A673 (cell line): ENCODE measurements at regions not wholly inside any gene's neighbourhood (a gene's known extent, or its start where the extent isn't known, plus 50 kb on each side); places are given as distances from the start of the nearest gene placed in this dataset.

Experiments used
- BruUV-seq: library from RNA; stranded (reverse); fragments of 400-500 nt; replicated peaks from 2 replicates; lab custom pipeline; 2021; lab: Mats Ljungman, UMichigan
- CTCF ChIA-PET: fragments of 300-600 bp; sonication (Branson Sonifier 250); formaldehyde crosslinking; loops from one replicate; lab custom pipeline; 2022; ENCODE audit warnings: antibody characterized with exemption; lab: Charles Lee
- POLR2A ChIA-PET: fragments of 300-600 bp; sonication (Branson Sonifier 250); formaldehyde crosslinking; loops from one replicate; lab custom pipeline; 2022; ENCODE audit warnings: antibody characterized with exemption; ENCODE audit not compliant: low non-redundant PET; lab: Charles Lee
- DNase-seq: peaks from one replicate; pipeline ENCODE4 v3.0.0-alpha.2; 2015; ENCODE audit warnings: low spot score
- H3K27ac ChIP-seq: fragments of 200-600 bp; sonication (generic); 2 replicates; pipeline ENCODE4 v1.5.1; 2016; ENCODE audit warnings: mixed run types, low read depth, mild to moderate bottlenecking, mixed read lengths, antibody characterized with exemption, low read length; ENCODE audit not compliant: poor library complexity, severe bottlenecking
- H3K27me3 ChIP-seq: fragments of 200-600 bp; sonication (generic); replicated peaks from 2 replicates; pipeline ENCODE4 v1.6.1; 2017; ENCODE audit warnings: mixed run types, low read depth, mild to moderate bottlenecking, mixed read lengths, antibody characterized with exemption, low read length; ENCODE audit not compliant: insufficient read depth, poor library complexity
- H3K36me3 ChIP-seq: fragments of 200-600 bp; sonication (generic); 2 replicates; pipeline ENCODE4 v1.6.1; 2016; ENCODE audit warnings: mixed run types, mild to moderate bottlenecking, mixed read lengths, antibody characterized with exemption, low read length; ENCODE audit not compliant: insufficient read depth, poor library complexity, severe bottlenecking
- H3K4me1 ChIP-seq: fragments of 200-600 bp; sonication (generic); 2 replicates; pipeline ENCODE4 v1.6.1; 2017; ENCODE audit warnings: mixed run types, mild to moderate bottlenecking, mixed read lengths, antibody characterized with exemption, low read length; ENCODE audit not compliant: insufficient read depth, poor library complexity, severe bottlenecking
- H3K4me3 ChIP-seq: fragments of 200-600 bp; sonication (generic); 2 replicates; pipeline ENCODE4 v1.5.1; 2016; ENCODE audit warnings: low read depth, mixed run types, mild to moderate bottlenecking, mixed read lengths, low read length; ENCODE audit not compliant: poor library complexity, severe bottlenecking
- H3K9me3 ChIP-seq: fragments of 200-600 bp; sonication (generic); 2 replicates; pipeline ENCODE4 v1.6.1; 2016; ENCODE audit warnings: mixed run types, low read depth, mild to moderate bottlenecking, mixed read lengths, antibody characterized with exemption, low read length; ENCODE audit not compliant: poor library complexity, severe bottlenecking
- EZH2 ChIP-seq: fragments of 200-600 bp; sonication (generic); IDR thresholded peaks from 2 replicates; pipeline ENCODE4 v1.6.1; 2017; ENCODE audit warnings: borderline replicate concordance, low read depth, mild to moderate bottlenecking, mixed read lengths, antibody characterized with exemption, low read length; ENCODE audit not compliant: poor library complexity, severe bottlenecking
- intact Hi-C: fragments of 100-400 bp; cut with micrococcal nuclease; formaldehyde crosslinking; loops from one replicate; pipeline ENCODE4 v1.10.0; 2022; ENCODE audit not compliant: unreplicated experiment
- TF ChIP-seq, protein P1 (sequence below): fragments of 300-800, 200-600 bp; sonication (generic); conservative IDR thresholded peaks from 2 replicates; pipeline ENCODE4 v1.5.1; 2017; ENCODE audit warnings: low read depth, mild to moderate bottlenecking, antibody characterized with exemption, low read length, moderate library complexity, mixed read lengths

- no peaks in the 10 kb centered on the region for H3K9me3 ChIP-seq
- H3K27ac ChIP-seq, result no peak overlapping the region
- H3K4me3 ChIP-seq, result no peak overlapping the region
- no peak for DNase-seq
- no peak for TF ChIP-seq EZH2
- TF ChIP-seq, protein P1, sequence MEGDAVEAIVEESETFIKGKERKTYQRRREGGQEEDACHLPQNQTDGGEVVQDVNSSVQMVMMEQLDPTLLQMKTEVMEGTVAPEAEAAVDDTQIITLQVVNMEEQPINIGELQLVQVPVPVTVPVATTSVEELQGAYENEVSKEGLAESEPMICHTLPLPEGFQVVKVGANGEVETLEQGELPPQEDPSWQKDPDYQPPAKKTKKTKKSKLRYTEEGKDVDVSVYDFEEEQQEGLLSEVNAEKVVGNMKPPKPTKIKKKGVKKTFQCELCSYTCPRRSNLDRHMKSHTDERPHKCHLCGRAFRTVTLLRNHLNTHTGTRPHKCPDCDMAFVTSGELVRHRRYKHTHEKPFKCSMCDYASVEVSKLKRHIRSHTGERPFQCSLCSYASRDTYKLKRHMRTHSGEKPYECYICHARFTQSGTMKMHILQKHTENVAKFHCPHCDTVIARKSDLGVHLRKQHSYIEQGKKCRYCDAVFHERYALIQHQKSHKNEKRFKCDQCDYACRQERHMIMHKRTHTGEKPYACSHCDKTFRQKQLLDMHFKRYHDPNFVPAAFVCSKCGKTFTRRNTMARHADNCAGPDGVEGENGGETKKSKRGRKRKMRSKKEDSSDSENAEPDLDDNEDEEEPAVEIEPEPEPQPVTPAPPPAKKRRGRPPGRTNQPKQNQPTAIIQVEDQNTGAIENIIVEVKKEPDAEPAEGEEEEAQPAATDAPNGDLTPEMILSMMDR, result no peak
- peaks cover 7% of the 10 kb centered on the region for H3K27me3 ChIP-seq
- no peaks in the 10 kb centered on the region for H3K36me3 ChIP-seq
- intact Hi-C loops, result no loop called here
- ChIA-PET CTCF (no interaction called here), POLR2A (no interaction called here)
- peaks cover 4% of the 10 kb centered on the region for H3K4me1 ChIP-seq
- BruUV-seq, result no TSS peak
Observed at GRCh38 chr11:119910650-119911049, 181.7 kb upstream of the NECTIN1 start.

GRCh38 chr11:119910051-119910450 is 181.1 kb upstream of the NECTIN1 start:
- Histone ChIP-seq H3K4me1 (peaks cover 4% of the 10 kb centered on the region), H3K27me3 (peaks cover 7% of the 10 kb centered on the region), H3K27ac (no peak overlapping the region), H3K9me3 (no peaks in the 10 kb centered on the region), H3K4me3 (no peak overlapping the region), H3K36me3 (no peaks in the 10 kb centered on the region)
- no peak for DNase-seq
- ChIA-PET POLR2A (no interaction called here), CTCF (no interaction called here)
- intact Hi-C loops, result no loop called here
- BruUV-seq, result no TSS peak
- TF ChIP-seq, protein P1, result no peak
- TF ChIP-seq EZH2, result no peak

DNA sequence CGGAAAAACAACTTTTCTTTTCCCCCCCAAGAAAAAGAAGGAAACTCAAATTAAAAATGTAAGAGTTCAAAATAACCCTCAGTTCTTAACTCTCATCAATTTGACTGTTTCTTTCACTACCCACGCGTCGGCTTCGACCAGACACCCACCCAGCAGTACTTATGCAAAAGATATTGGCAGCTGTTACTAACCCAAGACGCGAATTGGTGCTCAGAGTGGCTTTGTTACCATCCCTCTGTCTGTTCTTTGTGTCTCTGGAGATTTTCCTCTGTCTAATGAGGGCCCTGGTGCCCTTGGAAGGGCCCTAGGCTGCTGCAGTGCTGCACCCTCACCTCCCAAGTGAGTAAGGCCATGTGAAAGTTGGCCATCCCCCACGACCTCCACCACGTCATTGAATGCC is 180.5 kb upstream of the NECTIN1 start:
- peaks cover 4% of the 10 kb centered on the region for H3K4me1 ChIP-seq
- no peak overlapping the region for H3K27ac ChIP-seq
- no peak overlapping the region for H3K4me3 ChIP-seq
- ChIA-PET CTCF (no interaction called here), POLR2A (no interaction called here)
- H3K36me3 ChIP-seq, result no peaks in the 10 kb centered on the region
- no peak for DNase-seq
- H3K27me3 ChIP-seq, result peaks cover 7% of the 10 kb centered on the region
- H3K9me3 ChIP-seq, result no peaks in the 10 kb centered on the region
- BruUV-seq, result no TSS peak
- TF ChIP-seq EZH2, result no peak
- TF ChIP-seq, protein P1, result no peak
- intact Hi-C loops, result no loop called here
